Mesenchymal stem cell (in vitro differentiated cells and primary cell): ENCODE measurements at regions not wholly inside any gene's neighbourhood (a gene's known extent, or its start where the extent isn't known, plus 50 kb on each side); places are given as distances from the start of the nearest gene placed in this dataset.

Experiments used
- DNase-seq: peaks from one replicate; pipeline ENCODE4 v3.0.0-alpha.2; 2013
- H2AFZ ChIP-seq: one replicate; pipeline ENCODE4 v1.6.1; 2013; ENCODE audit warnings: low read depth, mild to moderate bottlenecking, control low read depth, inconsistent platforms, low read length, moderate library complexity
- H2AK5ac ChIP-seq: 2 replicates; pipeline ENCODE4 v1.6.1; 2013; ENCODE audit warnings: low read length, moderate library complexity, mild to moderate bottlenecking, inconsistent platforms; ENCODE audit not compliant: severe bottlenecking
- H2BK120ac ChIP-seq: one replicate; pipeline ENCODE4 v1.6.1; 2013; ENCODE audit warnings: low read depth, mild to moderate bottlenecking, inconsistent platforms, low read length, moderate library complexity
- H2BK12ac ChIP-seq, 2 experiments: one replicate each; pipeline ENCODE4 v1.6.1; 2013; ENCODE audit warnings: inconsistent platforms in 2 of 2, low read length in 2 of 2, mild to moderate bottlenecking in 2 of 2, moderate library complexity in 2 of 2, control low read depth in 1 of 2
- H2BK15ac ChIP-seq: one replicate; pipeline ENCODE4 v1.6.1; 2013; ENCODE audit warnings: mild to moderate bottlenecking, low read depth, inconsistent platforms; ENCODE audit not compliant: poor library complexity, severe bottlenecking
- H2BK5ac ChIP-seq: 2 replicates; pipeline ENCODE4 v1.6.1; 2013; ENCODE audit warnings: low read depth, mild to moderate bottlenecking, low read length, control low read depth, inconsistent platforms; ENCODE audit not compliant: poor library complexity, severe bottlenecking
- H3K14ac ChIP-seq, 2 experiments: one replicate each; pipeline ENCODE4 v1.6.1; 2013; ENCODE audit warnings: inconsistent platforms in 2 of 2, low read length in 2 of 2, control low read depth in 1 of 2, mild to moderate bottlenecking in 1 of 2, moderate library complexity in 1 of 2
- H3K18ac ChIP-seq, 2 experiments: one replicate each; pipeline ENCODE4 v1.6.1; 2013; ENCODE audit warnings: inconsistent platforms in 2 of 2, low read length in 2 of 2, control low read depth in 1 of 2, low read depth in 1 of 2, mild to moderate bottlenecking in 1 of 2
- H3K23ac ChIP-seq, 2 experiments: one replicate each; pipeline ENCODE4 v1.6.1; 2013; ENCODE audit warnings: inconsistent platforms in 2 of 2, low read length in 2 of 2, mild to moderate bottlenecking in 2 of 2, moderate library complexity in 2 of 2, control low read depth in 1 of 2
- H3K27ac ChIP-seq: 2 replicates; pipeline ENCODE4 v1.5.1; 2013; ENCODE audit warnings: mild to moderate bottlenecking, moderate library complexity, low read length, control low read depth, inconsistent platforms; ENCODE audit not compliant: poor library complexity, severe bottlenecking
- H3K27me3 ChIP-seq, 2 experiments: 2 replicates each; pipeline versions ENCODE4 v1.6.1 to v1.7.0; 2013; ENCODE audit warnings: low read length in 2 of 2, mild to moderate bottlenecking in 2 of 2, moderate library complexity in 2 of 2, control low read depth in 1 of 2, inconsistent platforms in 1 of 2; ENCODE audit not compliant: control insufficient read depth in 1 of 2, insufficient read depth in 1 of 2
- H3K36me3 ChIP-seq, 2 experiments: 2 replicates each; pipeline versions ENCODE4 v1.6.1 to v1.7.0; 2013; ENCODE audit warnings: low read length in 2 of 2, control low read depth in 1 of 2, inconsistent platforms in 1 of 2, low read depth in 1 of 2, mild to moderate bottlenecking in 1 of 2; ENCODE audit not compliant: insufficient read depth in 2 of 2, control insufficient read depth in 1 of 2
- H3K4ac ChIP-seq, 2 experiments: one replicate each; pipeline ENCODE4 v1.6.1; 2013; ENCODE audit warnings: inconsistent platforms in 2 of 2, low read length in 2 of 2, mild to moderate bottlenecking in 2 of 2, moderate library complexity in 2 of 2, control low read depth in 1 of 2, low read depth in 1 of 2
- H3K4me1 ChIP-seq: 2 replicates; pipeline ENCODE4 v1.6.1; 2013; ENCODE audit warnings: low read depth, low read length, control low read depth; ENCODE audit not compliant: control insufficient read depth, insufficient read depth
- H3K4me2 ChIP-seq: 2 replicates; pipeline ENCODE4 v1.6.1; 2013; ENCODE audit warnings: low read length, mild to moderate bottlenecking, inconsistent platforms; ENCODE audit not compliant: poor library complexity, severe bottlenecking
- H3K4me3 ChIP-seq, 2 experiments: 2 replicates each; pipeline versions ENCODE4 v1.5.1 to v1.7.0; 2013; ENCODE audit warnings: low read length in 2 of 2, mild to moderate bottlenecking in 2 of 2, control low read depth in 1 of 2, low read depth in 1 of 2; ENCODE audit not compliant: insufficient read depth in 1 of 2
- H3K79me1 ChIP-seq: replicated peaks from 2 replicates; pipeline ENCODE4 v1.6.1; 2013; ENCODE audit warnings: mild to moderate bottlenecking, control low read depth, low read length, inconsistent platforms; ENCODE audit not compliant: poor library complexity, severe bottlenecking
- H3K9ac ChIP-seq: 2 replicates; pipeline ENCODE4 v1.7.0; 2013; ENCODE audit warnings: mild to moderate bottlenecking, low read length, moderate library complexity
- H3K9me3 ChIP-seq: 2 replicates; pipeline ENCODE4 v1.7.0; 2013; ENCODE audit warnings: mild to moderate bottlenecking, low read length; ENCODE audit not compliant: control insufficient read depth
- H4K8ac ChIP-seq: one replicate; pipeline ENCODE4 v1.6.1; 2013; ENCODE audit warnings: inconsistent platforms, mild to moderate bottlenecking, low read length, moderate library complexity
- H4K91ac ChIP-seq: one replicate; pipeline ENCODE4 v1.6.1; 2013; ENCODE audit warnings: mild to moderate bottlenecking, low read length, inconsistent platforms
- WGBS: methylation state at CpG from one replicate; pipeline ENCODE4 v1.1.7; 2013; ENCODE audit warnings: mixed read lengths; 5-methylcytosine and 5-hydroxymethylcytosine counted together

GRCh38 chr6:68160348-68160747, 474.7 kb upstream of the ADGRB3 start:
- Histone ChIP-seq H2BK12ac (no peak overlapping the region), H4K8ac (no peak overlapping the region), H2AK5ac (no peak overlapping the region)

DNA sequence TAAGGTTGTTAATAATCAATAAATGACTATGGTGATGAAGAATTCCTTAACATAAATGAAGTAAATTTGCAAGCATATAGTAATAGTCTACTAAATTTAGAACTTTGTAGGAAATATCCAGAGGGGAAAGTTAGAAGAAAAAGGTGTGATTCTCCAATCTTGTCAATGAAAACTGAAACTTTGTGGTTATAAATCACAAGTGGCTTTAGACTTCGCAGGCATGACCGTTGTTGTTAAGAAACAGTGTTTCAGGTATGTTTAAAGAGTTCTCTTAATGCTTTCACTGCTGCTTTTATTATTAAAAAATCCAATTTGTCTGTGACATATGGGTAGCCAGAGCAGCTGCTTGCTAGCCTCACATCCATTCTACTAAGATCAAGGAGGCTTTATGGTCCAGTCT, 475.6 kb upstream of the ADGRB3 start:
- no peak for DNase-seq
- no peak overlapping the region for H3K27ac ChIP-seq
- H3K23ac ChIP-seq, result no peak overlapping the region
- H3K4ac ChIP-seq, result no peak overlapping the region
- no peaks in the 10 kb centered on the region for H3K27me3 ChIP-seq
- peaks cover 7% of the 10 kb centered on the region for H3K9me3 ChIP-seq
- no peak overlapping the region for H4K91ac ChIP-seq
- no peaks in the 10 kb centered on the region for H3K36me3 ChIP-seq
- no peak overlapping the region for H2BK120ac ChIP-seq
- H2BK12ac ChIP-seq, result no peak overlapping the region
- no peak overlapping the region for H3K4me2 ChIP-seq
- H2BK5ac ChIP-seq, result no peak overlapping the region
- no peak overlapping the region for H4K8ac ChIP-seq
- no peak overlapping the region for H2BK15ac ChIP-seq
- no peak overlapping the region for H3K18ac ChIP-seq
- 91% methylated on average over 2 of the region's 2 CpGs for WGBS
- H2AFZ ChIP-seq, result no peak overlapping the region
- no peak overlapping the region for H3K14ac ChIP-seq
- no peaks in the 10 kb centered on the region for H3K4me1 ChIP-seq
- H3K79me1 ChIP-seq, result no peaks in the 10 kb centered on the region
- H2AK5ac ChIP-seq, result no peak overlapping the region
- no peak overlapping the region for H3K9ac ChIP-seq
- H3K4me3 ChIP-seq, result no peak overlapping the region

More at GRCh38 chr6:68160348-68160747, 474.7 kb upstream of the ADGRB3 start:
- Histone ChIP-seq H3K4me1 (no peaks in the 10 kb centered on the region), H2BK15ac (no peak overlapping the region), H3K18ac (no peak overlapping the region), H3K4ac (no peak overlapping the region), H3K27me3 (no peaks in the 10 kb centered on the region), H3K9me3 (peaks cover 9% of the 10 kb centered on the region), H3K36me3 (no peaks in the 10 kb centered on the region), H2BK5ac (no peak overlapping the region), H3K9ac (no peak overlapping the region), H3K4me2 (no peak overlapping the region), H3K4me3 (no peak overlapping the region), H4K91ac (no peak overlapping the region), H2AFZ (no peak overlapping the region), H3K79me1 (no peaks in the 10 kb centered on the region), H3K27ac (no peak overlapping the region), H3K23ac (no peak overlapping the region), H2BK120ac (no peak overlapping the region), H3K14ac (no peak overlapping the region)
- no peak for DNase-seq

- Histone ChIP-seq H3K9me3 (peaks cover 8% of the 10 kb centered on the region), H2AFZ (no peak overlapping the region), H2AK5ac (no peak overlapping the region), H3K4me1 (no peaks in the 10 kb centered on the region), H3K23ac (no peak overlapping the region), H3K36me3 (no peaks in the 10 kb centered on the region), H3K18ac (no peak overlapping the region), H4K8ac (no peak overlapping the region), H3K14ac (no peak overlapping the region), H3K4me3 (no peak overlapping the region), H3K79me1 (no peaks in the 10 kb centered on the region), H3K27ac (no peak overlapping the region), H3K4ac (no peak overlapping the region), H3K9ac (no peak overlapping the region), H4K91ac (no peak overlapping the region), H3K27me3 (no peaks in the 10 kb centered on the region), H2BK5ac (no peak overlapping the region), H2BK15ac (no peak overlapping the region), H2BK12ac (no peak overlapping the region), H3K4me2 (no peak overlapping the region), H2BK120ac (no peak overlapping the region)
- no CpG with 5 or more reads among the region's 1 CpG for WGBS
- DNase-seq, result no peak
Measured at GRCh38 chr6:68158256-68158655, 476.8 kb upstream of the ADGRB3 start.

GRCh38 chr6:68144667-68145066, 490.4 kb upstream of the ADGRB3 start:
- H3K79me1 ChIP-seq, result no peaks in the 10 kb centered on the region
- no peak overlapping the region for H4K8ac ChIP-seq
- no peak overlapping the region for H2BK5ac ChIP-seq
- no peak overlapping the region for H3K14ac ChIP-seq
- H3K4me3 ChIP-seq, result no peak overlapping the region
- no peak overlapping the region for H2AK5ac ChIP-seq
- no peaks in the 10 kb centered on the region for H3K27me3 ChIP-seq
- no peak overlapping the region for H2BK15ac ChIP-seq
- no peaks in the 10 kb centered on the region for H3K36me3 ChIP-seq
- no peak overlapping the region for H2AFZ ChIP-seq
- H3K23ac ChIP-seq, result no peak overlapping the region
- DNase-seq, result no peak
- no peak overlapping the region for H4K91ac ChIP-seq
- no peak overlapping the region for H3K4ac ChIP-seq
- H3K27ac ChIP-seq, result no peak overlapping the region
- no peak overlapping the region for H3K18ac ChIP-seq
- no peak overlapping the region for H2BK12ac ChIP-seq
- H3K9me3 ChIP-seq, result peaks cover 13% of the 10 kb centered on the region
- no peak overlapping the region for H3K4me2 ChIP-seq
- no peak overlapping the region for H3K9ac ChIP-seq
- H3K4me1 ChIP-seq, result no peaks in the 10 kb centered on the region
- no peak overlapping the region for H2BK120ac ChIP-seq
